ENCODE measurements at regions not wholly inside any gene's neighbourhood (a gene's known extent, or its start where the extent isn't known, plus 50 kb on each side); places are given as distances from the start of the nearest gene placed in this dataset.

DNA sequence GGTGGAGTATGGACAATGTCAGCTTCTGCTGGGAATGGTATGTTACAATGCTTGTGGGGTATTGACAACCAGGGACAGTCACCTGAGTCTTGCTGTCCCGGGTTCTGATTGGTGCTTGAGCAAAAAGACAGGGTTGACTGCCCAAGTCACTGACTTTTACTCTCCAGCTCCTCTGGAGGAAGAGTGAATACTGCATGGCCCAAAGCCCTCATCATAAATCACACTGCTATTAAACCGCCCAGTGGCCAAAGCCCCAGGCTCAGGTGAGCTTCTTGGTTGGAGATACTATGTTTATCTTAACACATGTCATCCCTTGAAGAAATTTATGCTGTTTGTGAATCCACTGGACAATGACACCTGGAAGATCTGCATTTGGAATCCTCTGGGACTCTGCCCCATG, 90.0 kb upstream of the IGFBP3 start:
- intact Hi-C loops (cut with micrococcal nuclease; ENCODE audit: unreplicated experiment): no loop called here
- no peak for DNase-seq
- peaks cover 5% of the 10 kb centered on the region for H3K36me3 Mint-ChIP-seq (ENCODE audit: insufficient read depth, unreplicated experiment)
- no peak overlapping the region for H3K4me3 Mint-ChIP-seq (ENCODE audit: low read depth, unreplicated experiment)
- H3K4me1 Mint-ChIP-seq (ENCODE audit: low read depth, unreplicated experiment): peaks cover 5% of the 10 kb centered on the region
- H3K27ac Mint-ChIP-seq (ENCODE audit: unreplicated experiment): no peak overlapping the region
- TF ChIP-seq, protein P1, sequence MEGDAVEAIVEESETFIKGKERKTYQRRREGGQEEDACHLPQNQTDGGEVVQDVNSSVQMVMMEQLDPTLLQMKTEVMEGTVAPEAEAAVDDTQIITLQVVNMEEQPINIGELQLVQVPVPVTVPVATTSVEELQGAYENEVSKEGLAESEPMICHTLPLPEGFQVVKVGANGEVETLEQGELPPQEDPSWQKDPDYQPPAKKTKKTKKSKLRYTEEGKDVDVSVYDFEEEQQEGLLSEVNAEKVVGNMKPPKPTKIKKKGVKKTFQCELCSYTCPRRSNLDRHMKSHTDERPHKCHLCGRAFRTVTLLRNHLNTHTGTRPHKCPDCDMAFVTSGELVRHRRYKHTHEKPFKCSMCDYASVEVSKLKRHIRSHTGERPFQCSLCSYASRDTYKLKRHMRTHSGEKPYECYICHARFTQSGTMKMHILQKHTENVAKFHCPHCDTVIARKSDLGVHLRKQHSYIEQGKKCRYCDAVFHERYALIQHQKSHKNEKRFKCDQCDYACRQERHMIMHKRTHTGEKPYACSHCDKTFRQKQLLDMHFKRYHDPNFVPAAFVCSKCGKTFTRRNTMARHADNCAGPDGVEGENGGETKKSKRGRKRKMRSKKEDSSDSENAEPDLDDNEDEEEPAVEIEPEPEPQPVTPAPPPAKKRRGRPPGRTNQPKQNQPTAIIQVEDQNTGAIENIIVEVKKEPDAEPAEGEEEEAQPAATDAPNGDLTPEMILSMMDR (IDR thresholded peaks at IDR 0.05; ENCODE audit: unreplicated experiment): no peak
- CTCF ChIA-PET: no interaction called here
- H3K9me3 Mint-ChIP-seq (ENCODE audit: low read depth, unreplicated experiment): no peaks in the 10 kb centered on the region
- BruUV-seq (replicated peaks): no TSS peak
- no peaks in the 10 kb centered on the region for H3K27me3 Mint-ChIP-seq (ENCODE audit: unreplicated experiment)

DNA sequence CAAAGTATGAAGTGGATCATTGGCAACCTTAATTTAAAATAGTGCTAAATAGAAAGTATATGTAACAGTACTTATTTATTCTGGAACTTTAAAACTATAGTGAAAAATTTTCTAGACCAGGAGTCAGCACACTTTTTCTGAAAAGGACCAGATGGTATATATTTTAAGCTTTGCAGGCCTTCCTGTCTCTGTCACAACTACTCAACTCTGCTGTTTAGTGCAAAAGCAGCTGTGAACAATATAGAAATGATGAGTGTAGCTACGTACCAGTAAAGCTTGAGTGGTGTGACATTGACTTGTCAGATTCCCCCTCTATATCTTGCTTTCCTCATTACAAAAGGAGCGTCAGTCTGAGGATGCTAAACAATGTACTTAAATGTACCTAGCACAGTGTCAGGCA, 88.1 kb upstream of the IGFBP3 start:
- TF ChIP-seq, protein P1 (IDR thresholded peaks at IDR 0.05; ENCODE audit: unreplicated experiment): no peak
- CTCF ChIA-PET: interaction anchor here (1.4 kb wide), 1 partner anchor 31 kb away, joined by 3 read pairs; no protein-coding TSS in a partner anchor
- H3K4me1 Mint-ChIP-seq (ENCODE audit: low read depth, unreplicated experiment): peaks cover 20% of the 10 kb centered on the region
- intact Hi-C loops (cut with micrococcal nuclease; ENCODE audit: unreplicated experiment): loop anchor here (10.0 kb wide), 1 partner anchor 196 kb away; no protein-coding TSS in a partner anchor
- H3K9me3 Mint-ChIP-seq (ENCODE audit: low read depth, unreplicated experiment): no peaks in the 10 kb centered on the region
- peaks cover 5% of the 10 kb centered on the region for H3K36me3 Mint-ChIP-seq (ENCODE audit: insufficient read depth, unreplicated experiment)
- no peak overlapping the region for H3K27ac Mint-ChIP-seq (ENCODE audit: unreplicated experiment)
- H3K4me3 Mint-ChIP-seq (ENCODE audit: low read depth, unreplicated experiment): no peak overlapping the region
- BruUV-seq (replicated peaks): no TSS peak
- H3K27me3 Mint-ChIP-seq (ENCODE audit: unreplicated experiment): no peaks in the 10 kb centered on the region
- no peak for DNase-seq

DNA sequence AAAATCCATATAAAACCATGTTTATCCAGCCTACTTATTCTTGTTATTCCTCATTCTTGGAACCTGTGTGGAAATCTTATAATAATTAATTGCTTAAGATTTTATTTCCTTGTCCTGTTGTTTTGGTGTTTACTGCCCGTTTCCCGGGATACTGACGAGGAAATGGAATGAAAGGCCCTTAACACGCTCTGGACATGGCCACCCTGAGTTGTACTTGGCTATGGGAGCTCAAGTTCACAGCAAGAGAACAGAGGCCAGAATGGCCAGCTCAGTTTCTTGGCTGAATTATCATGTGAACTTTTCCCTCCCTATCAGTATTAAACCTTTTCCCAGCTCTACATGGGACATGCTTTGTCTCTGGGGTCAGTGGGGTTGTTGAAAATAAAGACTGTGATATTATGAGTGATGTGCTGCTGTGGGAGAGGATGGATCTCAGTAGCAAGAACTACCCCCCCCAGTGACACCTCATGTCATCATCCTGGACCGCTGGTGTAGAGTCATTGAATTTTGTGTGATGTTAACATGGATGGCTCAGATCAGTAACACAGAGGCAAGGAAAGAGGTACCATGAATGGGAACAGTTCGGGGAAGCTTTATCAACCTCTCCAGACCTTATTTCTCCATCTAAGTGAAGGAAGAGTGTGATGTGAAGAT, 87.0 kb upstream of the IGFBP3 start:
- Mint-ChIP-seq H3K9me3 (ENCODE audit: low read depth, unreplicated experiment) (no peaks in the 10 kb centered on the region), H3K27me3 (ENCODE audit: unreplicated experiment) (no peaks in the 10 kb centered on the region), H3K27ac (ENCODE audit: unreplicated experiment) (peak overlapping the region; percentile 91), H3K4me3 (ENCODE audit: low read depth, unreplicated experiment) (no peak overlapping the region), H3K4me1 (ENCODE audit: low read depth, unreplicated experiment) (peaks cover 31% of the 10 kb centered on the region), H3K36me3 (ENCODE audit: insufficient read depth, unreplicated experiment) (peaks cover 5% of the 10 kb centered on the region)
- TF ChIP-seq, protein P1 (IDR thresholded peaks at IDR 0.05; ENCODE audit: unreplicated experiment): no peak
- peak; percentile 79 for DNase-seq
- CTCF ChIA-PET: interaction anchor here (0.9 to 1.4 kb wide), 5 partner anchors 13 to 86 kb away, joined by 3 to 5 read pairs (median 3); no protein-coding TSS in a partner anchor
- intact Hi-C loops (cut with micrococcal nuclease; ENCODE audit: unreplicated experiment): loop anchor here (10.0 kb wide), 1 partner anchor 197 kb away; no protein-coding TSS in a partner anchor
- BruUV-seq (replicated peaks): no TSS peak

DNA sequence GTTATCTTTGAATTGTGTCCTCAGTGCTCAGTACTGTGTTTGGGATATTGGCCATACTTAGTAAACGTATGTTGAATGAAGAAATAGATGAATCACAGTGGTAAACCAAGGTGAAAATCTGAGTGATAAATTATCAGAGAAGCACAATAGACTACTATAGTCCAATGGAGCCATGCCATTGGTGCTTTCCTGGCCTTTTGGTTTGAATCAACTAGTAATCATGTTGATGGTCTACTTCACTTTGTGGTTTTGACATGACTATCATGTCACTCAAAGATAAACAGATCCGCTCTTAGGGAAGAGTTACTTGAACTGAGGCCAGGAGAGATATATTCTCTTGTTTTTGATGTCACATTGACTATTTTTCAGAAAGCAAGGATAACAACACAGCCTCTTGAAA, 86.1 kb upstream of the IGFBP3 start:
- Mint-ChIP-seq H3K36me3 (ENCODE audit: insufficient read depth, unreplicated experiment) (peaks cover 5% of the 10 kb centered on the region), H3K4me1 (ENCODE audit: low read depth, unreplicated experiment) (peaks cover 33% of the 10 kb centered on the region), H3K27me3 (ENCODE audit: unreplicated experiment) (no peaks in the 10 kb centered on the region), H3K9me3 (ENCODE audit: low read depth, unreplicated experiment) (no peaks in the 10 kb centered on the region), H3K4me3 (ENCODE audit: low read depth, unreplicated experiment) (no peak overlapping the region), H3K27ac (ENCODE audit: unreplicated experiment) (peak overlapping the region; percentile 91)
- TF ChIP-seq, protein P1 (IDR thresholded peaks at IDR 0.05; ENCODE audit: unreplicated experiment): no peak
- CTCF ChIA-PET: interaction anchor here (1.0 to 1.2 kb wide), 3 partner anchors 14 to 22 kb away, joined by 3 to 5 read pairs (median 3); no protein-coding TSS in a partner anchor
- no peak for DNase-seq
- no TSS peak for BruUV-seq (replicated peaks)
- intact Hi-C loops (cut with micrococcal nuclease; ENCODE audit: unreplicated experiment): loop anchor here (10.0 kb wide), 1 partner anchor 198 kb away; no protein-coding TSS in a partner anchor

Measured in Calu3 (cell line).